Kidney epithelial cell (primary cell): ENCODE measurements at regions not wholly inside any gene's neighbourhood (a gene's known extent, or its start where the extent isn't known, plus 50 kb on each side); places are given as distances from the start of the nearest gene placed in this dataset.
A peak's percentile ranks its signal among the peaks of the same experiment; 100 is the strongest.
"Not testable (repeated sequence)": the region's sequence is repeated elsewhere in the genome, so short reads cannot be mapped to it uniquely, and the experiment has no call there.

ENCODE experiments used
- DNase-seq: peaks from one replicate; pipeline ENCODE4 v3.0.0-alpha.2; 2010; ENCODE audit warnings: low read depth
- H3K27me3 ChIP-seq: 2 replicates; pipeline ENCODE4 v1.6.0; 2011; ENCODE audit warnings: low read length; ENCODE audit not compliant: control insufficient read depth, insufficient read depth
- H3K36me3 ChIP-seq: 2 replicates; pipeline ENCODE4 v1.5.1; 2011; ENCODE audit warnings: low read length; ENCODE audit not compliant: control insufficient read depth, insufficient read depth
- H3K4me3 ChIP-seq: 2 replicates; pipeline ENCODE4 v1.5.1; 2011; ENCODE audit warnings: low read depth, mild to moderate bottlenecking, control low read depth, low read length

DNA sequence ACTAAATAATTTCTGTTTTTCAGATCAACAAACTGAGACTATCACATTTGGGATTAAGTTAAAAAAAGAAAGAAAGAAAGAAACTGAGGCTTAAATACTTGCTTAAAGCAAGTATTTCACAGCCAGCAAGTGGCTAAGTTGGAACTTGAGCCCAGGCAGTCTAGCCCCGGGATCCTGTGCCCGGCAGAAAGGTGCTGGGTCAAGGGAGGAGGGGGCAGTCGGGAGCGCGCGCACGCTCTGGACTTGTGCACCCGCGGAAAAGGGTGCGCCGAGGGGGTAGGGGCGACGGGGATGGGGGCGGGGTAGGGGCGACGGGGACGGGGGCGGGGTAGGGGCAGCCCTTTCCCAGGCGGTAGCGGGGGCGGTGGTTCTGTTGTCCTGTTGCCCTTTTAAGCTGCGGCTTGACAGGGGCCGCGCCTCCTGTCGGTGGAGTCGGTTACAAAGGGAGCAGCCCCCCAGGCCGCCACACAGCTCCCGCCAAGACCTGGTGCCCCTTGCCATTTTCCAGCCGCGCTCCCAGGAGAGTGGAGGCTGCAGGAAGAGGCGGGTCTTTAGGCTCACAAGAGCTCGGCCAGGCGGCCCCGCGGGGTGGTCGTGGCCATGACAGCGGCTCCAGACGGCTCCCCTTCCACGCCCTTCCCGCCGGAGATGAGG, 60.6 kb downstream of the GOLGA8T start:
- not testable (repeated sequence) for H3K27me3 ChIP-seq, H3K36me3 ChIP-seq, H3K4me3 ChIP-seq, DNase-seq

DNA sequence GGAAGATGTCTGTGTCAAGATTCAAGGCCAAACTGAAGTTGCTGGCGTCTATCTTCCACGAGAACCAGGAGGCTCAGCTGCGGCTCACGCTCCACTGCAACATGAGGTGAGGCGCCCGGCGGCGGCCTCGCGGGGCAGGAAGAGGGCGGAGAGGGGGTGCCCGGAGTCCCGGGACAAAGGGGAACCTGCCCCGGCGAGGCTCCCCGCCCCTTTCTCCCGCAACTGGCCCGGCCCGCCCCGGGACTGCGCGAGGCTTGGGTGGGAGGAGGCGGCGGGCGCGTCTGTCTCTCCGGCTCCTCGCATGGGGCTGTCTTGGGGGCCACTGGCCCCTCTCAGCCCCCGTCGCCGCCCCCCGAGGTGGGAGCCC, 61.1 kb downstream of the GOLGA8T start:
- H3K27me3 ChIP-seq, H3K36me3 ChIP-seq, DNase-seq: not testable (repeated sequence)
- peak overlapping the region; percentile 24 for H3K4me3 ChIP-seq

DNA sequence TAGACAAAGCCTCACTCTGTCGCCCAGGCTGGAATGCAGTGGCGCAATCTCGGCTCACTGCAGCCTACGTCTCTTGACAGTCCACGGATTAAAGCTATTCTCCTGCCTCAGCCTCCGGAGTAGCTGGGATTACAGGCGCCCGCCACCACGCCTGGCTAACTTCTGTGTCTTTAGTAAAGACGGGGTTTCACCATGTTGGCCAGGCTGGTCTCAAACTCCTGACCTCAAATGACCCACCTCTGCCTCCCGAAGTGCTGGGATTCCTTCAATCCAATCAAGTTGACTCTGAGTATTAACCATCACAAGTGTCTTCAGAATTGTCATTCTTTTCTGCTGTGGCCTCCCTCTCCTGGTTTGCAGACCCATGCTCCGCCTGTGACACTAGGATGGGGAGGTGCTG, 61.9 kb downstream of the GOLGA8T start:
- H3K36me3 ChIP-seq, H3K27me3 ChIP-seq, DNase-seq, H3K4me3 ChIP-seq: not testable (repeated sequence)

DNA sequence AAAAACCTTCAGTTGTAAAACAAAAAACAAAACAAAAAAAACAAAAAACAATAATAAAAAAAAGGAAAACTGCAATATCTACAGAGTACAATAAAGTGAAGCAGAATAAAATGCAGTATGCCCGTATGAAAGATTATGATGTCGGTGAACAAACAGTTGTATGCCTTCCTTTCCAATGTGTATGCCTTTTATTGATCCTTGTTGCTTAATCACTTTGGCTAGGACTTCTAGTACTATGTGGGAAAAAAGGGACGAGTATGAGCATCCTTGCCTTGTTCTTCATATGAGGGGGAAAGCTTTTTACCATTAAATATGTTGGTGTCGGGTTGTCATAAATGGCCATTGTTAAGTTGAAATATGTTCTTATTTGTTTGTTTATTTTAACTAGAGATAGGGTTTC, 66.7 kb downstream of the GOLGA8T start:
- DNase-seq, H3K36me3 ChIP-seq, H3K4me3 ChIP-seq, H3K27me3 ChIP-seq: not testable (repeated sequence)

DNA sequence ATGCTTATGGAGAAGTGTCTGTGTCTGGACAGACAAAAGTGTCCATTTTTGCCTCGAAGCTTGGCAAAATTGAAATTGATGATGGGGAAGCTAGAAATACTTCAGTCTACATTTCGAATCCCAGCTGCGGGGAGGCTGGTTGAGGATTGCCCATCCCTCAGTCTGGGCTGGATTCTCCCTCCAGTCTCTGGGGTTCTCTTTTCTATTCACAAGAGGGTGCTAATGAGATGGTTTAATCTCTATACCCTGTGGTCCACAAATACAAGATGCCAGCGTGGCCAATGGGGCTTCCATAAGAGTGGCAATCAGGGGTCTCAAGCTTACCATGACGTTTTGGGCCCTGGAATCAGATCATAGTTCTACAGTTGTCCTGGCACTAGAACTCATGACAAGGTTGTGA, 78.9 kb downstream of the GOLGA8T start:
- DNase-seq, H3K36me3 ChIP-seq, H3K4me3 ChIP-seq, H3K27me3 ChIP-seq: not testable (repeated sequence)

DNA sequence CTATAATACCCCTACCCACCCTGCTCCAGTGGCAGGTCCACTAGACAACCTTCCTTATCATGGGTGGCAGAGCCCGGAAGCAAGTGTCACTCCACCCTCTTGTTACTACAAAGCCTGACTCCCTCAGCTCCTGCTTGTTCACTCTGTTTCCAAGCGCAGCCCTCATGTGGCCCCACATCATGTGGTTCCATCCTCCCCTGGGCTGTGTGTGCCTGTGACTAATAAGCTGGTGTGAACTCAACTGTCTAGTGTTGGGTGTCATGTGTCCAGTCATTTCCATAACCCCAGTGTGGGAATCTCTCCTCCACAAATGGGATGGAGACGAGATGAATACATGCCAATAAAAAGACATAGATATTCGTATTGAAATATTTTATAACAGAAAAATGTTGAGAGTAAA, 87.0 kb downstream of the GOLGA8T start:
- not testable (repeated sequence) for H3K36me3 ChIP-seq, DNase-seq, H3K27me3 ChIP-seq, H3K4me3 ChIP-seq

DNA sequence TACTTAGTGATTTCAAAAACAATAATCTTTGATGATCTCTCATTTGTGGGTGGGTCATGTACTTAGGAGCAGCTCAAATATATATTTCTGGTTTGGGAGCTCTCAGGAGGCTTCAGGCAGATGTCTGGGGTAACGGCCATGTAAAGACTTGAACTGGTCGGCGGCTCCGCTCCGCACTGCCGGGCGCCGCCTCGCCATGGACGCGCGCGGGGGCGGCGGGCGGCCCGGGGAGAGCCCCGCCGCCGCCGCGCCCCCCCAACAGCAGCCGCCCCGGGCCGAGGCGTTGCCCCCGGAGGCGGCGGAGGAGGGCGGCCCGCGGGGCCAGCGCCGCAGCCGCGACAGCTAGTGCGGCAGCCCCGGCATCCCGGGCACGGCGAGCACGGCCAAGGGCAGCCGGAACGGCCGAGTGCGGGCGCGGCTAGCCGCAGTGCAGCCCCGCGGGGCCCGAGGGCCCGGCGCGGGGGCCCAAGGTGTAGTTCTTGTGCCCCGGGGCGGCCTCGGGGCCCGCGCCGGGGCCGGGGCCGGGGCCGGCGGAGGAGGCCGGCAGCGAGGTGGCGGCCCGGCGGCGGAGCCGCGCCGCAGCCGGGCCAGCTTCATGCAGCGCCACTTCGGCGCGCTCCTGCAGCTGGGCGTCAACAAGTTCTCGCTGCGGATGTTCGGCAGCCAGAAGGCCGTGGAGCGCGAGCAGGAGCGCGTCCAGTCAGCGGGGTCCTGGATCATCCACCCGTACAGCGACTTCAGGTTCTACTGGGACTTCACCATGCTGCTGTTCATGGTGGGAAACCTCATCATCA, 88.1 kb downstream of the GOLGA8T start:
- not testable (repeated sequence) for H3K4me3 ChIP-seq, H3K36me3 ChIP-seq, DNase-seq, H3K27me3 ChIP-seq

DNA sequence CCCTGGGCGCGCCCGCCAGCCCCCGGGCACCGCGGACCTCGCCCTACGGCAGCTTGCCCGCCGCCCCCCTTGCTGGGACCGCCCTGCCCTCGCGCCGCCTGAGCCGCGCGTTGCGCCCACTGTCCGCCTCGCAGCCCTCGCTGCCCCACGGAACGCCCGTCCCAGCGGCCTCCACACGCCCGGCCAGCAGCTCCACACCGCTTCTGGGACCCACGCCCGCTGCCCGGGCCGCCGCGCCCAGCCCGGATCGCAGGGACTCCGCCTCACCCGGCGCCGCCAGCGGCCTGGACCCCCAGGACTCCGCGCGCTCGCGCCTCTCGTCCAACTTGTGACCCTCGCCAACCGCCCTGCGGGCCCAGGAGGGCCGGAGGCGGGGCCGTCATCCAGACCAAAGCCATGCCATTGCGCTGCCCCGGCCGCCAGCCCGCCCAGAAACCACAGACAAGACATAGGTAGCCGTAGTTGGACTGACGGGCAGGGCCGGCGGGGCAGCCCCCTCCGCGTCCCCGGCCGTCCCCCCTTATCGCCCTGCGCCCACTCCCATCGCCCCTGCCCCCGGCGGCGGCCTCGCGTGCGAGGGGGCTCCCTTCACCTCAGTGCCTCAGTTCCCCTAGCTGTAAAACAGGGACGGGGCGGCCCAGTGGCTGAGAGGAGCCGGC, 90.5 kb downstream of the GOLGA8T start:
- not testable (repeated sequence) for DNase-seq, H3K27me3 ChIP-seq, H3K4me3 ChIP-seq, H3K36me3 ChIP-seq

DNA sequence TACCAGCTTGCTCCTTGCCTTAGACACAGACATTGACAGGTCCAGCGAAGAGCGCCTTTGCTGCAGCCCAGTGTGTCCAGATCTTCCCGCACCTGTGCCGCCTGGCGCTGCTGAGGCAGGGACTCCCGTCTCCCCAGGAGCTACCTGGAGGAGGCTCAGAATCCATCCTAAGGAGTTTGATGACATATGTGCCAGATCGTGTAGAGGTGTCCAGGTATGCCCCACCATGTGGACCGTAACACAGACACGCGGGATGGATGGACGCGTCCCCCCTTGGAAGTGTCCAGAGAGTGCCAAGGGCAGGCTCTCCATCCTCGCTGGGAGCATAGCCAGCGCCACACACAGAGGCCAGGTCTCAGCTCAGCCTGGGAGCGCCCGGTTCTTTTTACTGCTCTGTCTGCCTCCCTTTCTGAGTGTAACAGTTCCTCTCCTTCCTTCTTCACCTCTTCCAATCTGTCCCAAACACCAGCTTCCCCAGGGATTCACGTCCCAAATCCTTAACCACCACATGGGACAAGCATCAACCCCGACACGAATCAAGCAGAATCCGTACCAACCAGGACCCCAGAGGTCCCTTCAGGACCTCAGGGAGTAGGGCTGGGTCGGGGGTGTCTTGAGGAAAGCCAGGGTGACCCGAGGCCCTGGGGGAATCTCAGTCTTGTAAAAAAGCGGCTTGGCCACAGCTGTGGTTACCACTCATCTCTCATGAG, 126.7 kb downstream of the GOLGA8T start:
- DNase-seq, H3K36me3 ChIP-seq, H3K27me3 ChIP-seq, H3K4me3 ChIP-seq: not testable (repeated sequence)

DNA sequence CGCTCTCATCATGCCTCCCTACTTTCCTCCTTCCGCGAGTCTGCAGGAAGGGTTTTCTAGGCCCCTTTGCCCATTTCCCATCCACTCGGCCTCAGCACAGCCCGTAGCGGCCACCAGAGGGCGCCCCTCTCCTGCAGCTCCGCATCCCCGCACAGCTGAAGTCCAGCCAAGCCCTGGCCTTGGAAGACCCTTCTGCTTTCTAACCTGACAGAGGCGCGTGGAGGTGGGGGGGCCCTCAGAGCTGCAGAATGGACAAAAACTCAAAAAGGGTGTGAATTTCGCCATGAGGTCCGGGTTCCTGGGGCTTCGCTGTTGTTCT, 127.2 kb downstream of the GOLGA8T start:
- DNase-seq, H3K36me3 ChIP-seq, H3K27me3 ChIP-seq, H3K4me3 ChIP-seq: not testable (repeated sequence)

DNA sequence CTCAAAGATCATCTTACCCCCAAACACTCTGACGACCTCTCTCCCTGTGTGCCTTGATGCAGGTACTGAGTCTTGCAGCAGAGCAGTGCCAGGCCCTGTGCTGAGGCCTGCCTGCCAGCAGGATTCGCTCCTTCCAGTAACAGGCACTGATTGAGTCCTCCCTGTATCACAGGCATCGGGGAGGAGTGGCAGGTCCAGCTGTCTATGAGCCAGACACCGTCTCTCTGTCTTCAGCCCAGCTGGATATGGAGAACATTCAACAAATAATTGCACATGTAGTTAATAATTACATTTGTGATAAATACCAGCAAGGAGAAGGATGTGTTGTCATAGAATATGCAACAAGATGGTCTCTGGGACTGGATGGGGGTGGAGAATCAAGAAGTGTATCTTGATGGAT, 129.1 kb downstream of the GOLGA8T start:
- H3K27me3 ChIP-seq, H3K4me3 ChIP-seq, DNase-seq, H3K36me3 ChIP-seq: not testable (repeated sequence)

DNA sequence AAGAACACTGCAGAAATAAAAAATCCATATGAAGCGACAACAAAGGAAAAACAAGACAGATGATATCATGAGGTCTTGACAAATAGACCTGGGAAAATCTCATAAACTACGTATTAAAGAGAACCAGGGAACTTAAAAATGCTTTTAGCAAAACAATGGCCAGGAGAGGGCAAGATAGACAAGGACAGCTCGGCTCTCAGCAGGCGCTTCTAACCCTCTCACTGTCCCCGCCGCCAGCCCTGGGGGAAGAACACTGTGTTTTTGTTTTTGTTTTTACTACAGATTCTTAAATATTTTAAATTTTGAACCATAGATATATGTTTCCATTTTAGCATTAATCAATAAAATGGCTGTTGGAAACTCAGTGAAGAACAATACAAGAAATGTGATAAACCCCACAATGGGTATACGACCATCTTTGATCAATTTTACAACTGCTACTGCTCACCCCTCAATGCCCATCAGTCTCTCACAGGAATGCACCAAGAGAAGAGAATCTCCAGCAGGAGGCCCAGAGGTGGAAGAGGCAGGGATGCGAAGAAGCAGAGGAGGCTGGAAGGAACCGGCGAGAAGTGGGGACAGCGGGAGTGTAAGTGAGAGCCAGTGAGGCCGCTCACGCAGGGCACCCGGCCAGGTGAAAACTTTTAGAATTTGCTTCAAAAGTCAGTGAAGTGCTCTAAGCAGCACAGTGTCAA, 98.0 kb downstream of the CHRFAM7A start:
- DNase-seq, H3K36me3 ChIP-seq, H3K27me3 ChIP-seq, H3K4me3 ChIP-seq: not testable (repeated sequence)

DNA sequence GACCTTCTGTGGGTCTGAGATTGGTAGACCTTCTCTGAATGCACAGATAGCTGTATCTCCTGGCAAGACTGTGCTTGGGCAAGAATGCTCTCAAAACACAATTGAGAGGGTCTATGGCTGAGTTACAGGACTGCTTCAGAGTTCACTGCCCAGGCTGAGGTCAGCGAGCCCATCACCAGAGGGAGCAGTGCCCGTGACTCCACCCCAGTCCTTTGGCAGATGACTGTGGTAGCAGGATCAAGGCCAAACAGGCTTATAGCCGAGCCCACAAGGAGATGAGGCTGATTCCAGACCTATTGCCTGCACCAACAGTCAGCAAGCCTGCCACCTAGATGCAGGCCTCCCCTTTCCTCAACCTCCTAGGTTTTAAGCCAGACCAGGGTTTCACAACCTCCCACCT, 89.4 kb downstream of the CHRFAM7A start:
- not testable (repeated sequence) for H3K36me3 ChIP-seq, H3K27me3 ChIP-seq, DNase-seq, H3K4me3 ChIP-seq
